MCF 10A (cell line): ENCODE measurements at regions not wholly inside any gene's neighbourhood (a gene's known extent, or its start where the extent isn't known, plus 50 kb on each side); places are given as distances from the start of the nearest gene placed in this dataset.

Experiments
- BruUV-seq: library from RNA; stranded (reverse); fragments of 400-500 nt; replicated peaks from 2 replicates; lab custom pipeline; 2021; lab: Mats Ljungman, UMichigan
- CTCF ChIA-PET: fragments of 300-600 bp; sonication (Branson Sonifier 250); formaldehyde crosslinking; extraction: SDS; loops from one replicate; lab custom pipeline; 2021; ENCODE audit warnings: antibody characterized with exemption, inconsistent platforms; lab: Yijun Ruan, JAX
- POLR2A ChIA-PET: fragments of 300-600, 350-650 bp; sonication (Branson Sonifier 250); formaldehyde crosslinking; extraction: SDS; loops from one replicate; lab custom pipeline; 2020; ENCODE audit warnings: antibody characterized with exemption, inconsistent platforms; lab: Yijun Ruan, JAX
- DNase-seq: peaks from one replicate; pipeline ENCODE4 v3.0.0-alpha.2; 2018; ENCODE audit not compliant: unreplicated experiment
- H3K27ac Mint-ChIP-seq: one replicate; pipeline ENCODE4 v1.8.0; 2022; ENCODE audit warnings: mild to moderate bottlenecking, low read depth, mixed read lengths; ENCODE audit not compliant: unreplicated experiment
- H3K27me3 Mint-ChIP-seq: one replicate; pipeline ENCODE4 v1.8.0; 2022; ENCODE audit warnings: mixed read lengths; ENCODE audit not compliant: insufficient read depth, unreplicated experiment
- H3K36me3 Mint-ChIP-seq: one replicate; pipeline ENCODE4 v1.8.0; 2022; ENCODE audit warnings: mild to moderate bottlenecking, moderate library complexity, mixed read lengths; ENCODE audit not compliant: insufficient read depth, unreplicated experiment
- H3K4me1 Mint-ChIP-seq: one replicate; pipeline ENCODE4 v1.8.0; 2022; ENCODE audit warnings: mixed read lengths; ENCODE audit not compliant: insufficient read depth, unreplicated experiment
- H3K4me3 Mint-ChIP-seq: one replicate; pipeline ENCODE4 v1.8.0; 2022; ENCODE audit warnings: mild to moderate bottlenecking, moderate library complexity, mixed read lengths; ENCODE audit not compliant: unreplicated experiment
- H3K9me3 Mint-ChIP-seq: one replicate; pipeline ENCODE4 v1.8.0; 2022; ENCODE audit warnings: mixed read lengths; ENCODE audit not compliant: unreplicated experiment
- intact Hi-C: fragments of 100-400 bp; cut with micrococcal nuclease; formaldehyde crosslinking; loops from 2 replicates; pipeline ENCODE4 v1.14.1; 2022
- TF ChIP-seq, protein P1 (sequence below): fragments of 200-600 bp; IDR thresholded peaks from one replicate; pipeline ENCODE4 v1.8.0; 2022; ENCODE audit warnings: antibody characterized with exemption, mild to moderate bottlenecking; ENCODE audit not compliant: unreplicated experiment

GRCh38 chr6:14934844-14935243 lies 311.0 kb upstream of the JARID2 start:
- Mint-ChIP-seq H3K27ac (no peak overlapping the region), H3K4me1 (peaks cover 10% of the 10 kb centered on the region), H3K36me3 (no peaks in the 10 kb centered on the region), H3K4me3 (no peak overlapping the region), H3K9me3 (no peaks in the 10 kb centered on the region), H3K27me3 (no peaks in the 10 kb centered on the region)
- CTCF ChIA-PET = no interaction called here
- DNase-seq = no peak
- intact Hi-C loops = loop anchor here (5.0 kb wide), 1 partner anchor 672 kb away; no protein-coding TSS in a partner anchor
- BruUV-seq = no TSS peak
- POLR2A ChIA-PET = no interaction called here
- TF ChIP-seq, protein P1, sequence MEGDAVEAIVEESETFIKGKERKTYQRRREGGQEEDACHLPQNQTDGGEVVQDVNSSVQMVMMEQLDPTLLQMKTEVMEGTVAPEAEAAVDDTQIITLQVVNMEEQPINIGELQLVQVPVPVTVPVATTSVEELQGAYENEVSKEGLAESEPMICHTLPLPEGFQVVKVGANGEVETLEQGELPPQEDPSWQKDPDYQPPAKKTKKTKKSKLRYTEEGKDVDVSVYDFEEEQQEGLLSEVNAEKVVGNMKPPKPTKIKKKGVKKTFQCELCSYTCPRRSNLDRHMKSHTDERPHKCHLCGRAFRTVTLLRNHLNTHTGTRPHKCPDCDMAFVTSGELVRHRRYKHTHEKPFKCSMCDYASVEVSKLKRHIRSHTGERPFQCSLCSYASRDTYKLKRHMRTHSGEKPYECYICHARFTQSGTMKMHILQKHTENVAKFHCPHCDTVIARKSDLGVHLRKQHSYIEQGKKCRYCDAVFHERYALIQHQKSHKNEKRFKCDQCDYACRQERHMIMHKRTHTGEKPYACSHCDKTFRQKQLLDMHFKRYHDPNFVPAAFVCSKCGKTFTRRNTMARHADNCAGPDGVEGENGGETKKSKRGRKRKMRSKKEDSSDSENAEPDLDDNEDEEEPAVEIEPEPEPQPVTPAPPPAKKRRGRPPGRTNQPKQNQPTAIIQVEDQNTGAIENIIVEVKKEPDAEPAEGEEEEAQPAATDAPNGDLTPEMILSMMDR = no peak

GRCh38 chr6:14936861-14937260 lies 309.0 kb upstream of the JARID2 start:
- no TSS peak for BruUV-seq
- intact Hi-C loops = loop anchor here (5.0 kb wide), 1 partner anchor 670 kb away; no protein-coding TSS in a partner anchor
- CTCF ChIA-PET = no interaction called here
- H3K4me1 Mint-ChIP-seq = no peaks in the 10 kb centered on the region
- H3K27ac Mint-ChIP-seq = no peak overlapping the region
- no peaks in the 10 kb centered on the region for H3K27me3 Mint-ChIP-seq
- TF ChIP-seq, protein P1 = no peak
- no peaks in the 10 kb centered on the region for H3K9me3 Mint-ChIP-seq
- no peak for DNase-seq
- POLR2A ChIA-PET = no interaction called here
- no peak overlapping the region for H3K4me3 Mint-ChIP-seq
- H3K36me3 Mint-ChIP-seq = no peaks in the 10 kb centered on the region

DNA sequence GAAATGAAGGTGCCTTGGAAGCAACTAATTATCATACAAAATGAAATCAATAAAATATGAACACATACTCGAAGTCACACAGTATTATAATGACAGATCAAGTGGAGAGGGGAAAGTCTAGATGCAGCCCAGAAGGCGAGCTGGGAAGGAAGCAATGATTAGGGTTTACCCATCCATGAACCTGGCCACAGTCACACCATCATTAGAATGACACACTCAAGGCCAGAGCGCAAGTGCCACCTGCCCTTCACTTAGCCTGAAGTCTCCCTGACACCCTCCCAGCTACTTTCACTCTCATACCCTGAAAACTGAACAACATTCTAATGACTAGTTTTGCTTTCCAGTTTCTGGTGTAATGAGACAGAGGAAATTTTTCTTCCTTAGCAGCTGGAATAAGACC lies 302.8 kb upstream of the JARID2 start:
- CTCF ChIA-PET = no interaction called here
- intact Hi-C loops = no loop called here
- H3K4me1 Mint-ChIP-seq = no peaks in the 10 kb centered on the region
- POLR2A ChIA-PET = no interaction called here
- no TSS peak for BruUV-seq
- no peak overlapping the region for H3K27ac Mint-ChIP-seq
- H3K4me3 Mint-ChIP-seq = no peak overlapping the region
- no peaks in the 10 kb centered on the region for H3K36me3 Mint-ChIP-seq
- H3K27me3 Mint-ChIP-seq = no peaks in the 10 kb centered on the region
- no peaks in the 10 kb centered on the region for H3K9me3 Mint-ChIP-seq
- no peak for DNase-seq
- TF ChIP-seq, protein P1 = no peak

DNA sequence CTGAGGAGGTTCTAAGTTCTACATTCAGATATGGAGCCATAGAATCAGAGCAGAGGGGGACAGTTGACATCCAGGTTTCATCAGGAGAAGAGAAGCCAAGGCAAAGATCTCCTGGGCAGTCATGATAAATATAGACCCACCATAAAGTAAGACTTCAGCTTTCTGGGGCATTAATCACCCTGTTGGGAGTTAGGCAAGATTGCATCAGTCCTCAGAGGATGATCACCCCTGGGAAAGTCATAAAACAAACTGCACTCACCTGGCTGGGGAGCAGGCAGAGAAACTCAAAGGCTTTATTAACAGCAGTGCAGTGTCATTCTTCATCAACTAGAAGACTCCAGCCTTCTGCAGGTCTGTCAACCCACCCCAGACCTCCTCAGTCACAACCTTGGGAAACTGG lies 301.3 kb upstream of the JARID2 start:
- H3K4me3 Mint-ChIP-seq = no peak overlapping the region
- TF ChIP-seq, protein P1 = no peak
- no TSS peak for BruUV-seq
- H3K27ac Mint-ChIP-seq = no peak overlapping the region
- H3K4me1 Mint-ChIP-seq = no peaks in the 10 kb centered on the region
- H3K36me3 Mint-ChIP-seq = no peaks in the 10 kb centered on the region
- DNase-seq = peak; percentile 48
- POLR2A ChIA-PET = no interaction called here
- H3K27me3 Mint-ChIP-seq = no peaks in the 10 kb centered on the region
- CTCF ChIA-PET = interaction anchor here (0.7 kb wide), 1 partner anchor 980 kb away, joined by 3 read pairs; no protein-coding TSS in a partner anchor
- no peaks in the 10 kb centered on the region for H3K9me3 Mint-ChIP-seq
- intact Hi-C loops = no loop called here
